HFFc6 (cell line): ENCODE measurements at regions not wholly inside any gene's neighbourhood (a gene's known extent, or its start where the extent isn't known, plus 50 kb on each side); places are given as distances from the start of the nearest gene placed in this dataset.
"Not testable (repeated sequence)": the region's sequence is repeated elsewhere in the genome, so short reads cannot be mapped to it uniquely, and the experiment has no call there.

Experiments
- DNase-seq: peaks from one replicate; pipeline ENCODE4 v3.0.0-alpha.2; 2018
- H3K27ac Mint-ChIP-seq: 2 replicates; pipeline ENCODE4 v1.8.0; 2020; ENCODE audit warnings: mild to moderate bottlenecking, mixed read lengths
- H3K27me3 Mint-ChIP-seq: 2 replicates; pipeline ENCODE4 v1.8.0; 2021; ENCODE audit warnings: mild to moderate bottlenecking, moderate library complexity, mixed read lengths; ENCODE audit not compliant: insufficient read depth
- H3K36me3 Mint-ChIP-seq: 2 replicates; pipeline ENCODE4 v1.8.0; 2021; ENCODE audit warnings: low read depth, mixed read lengths
- H3K4me1 Mint-ChIP-seq: 2 replicates; pipeline ENCODE4 v1.8.0; 2020; ENCODE audit warnings: low read depth, mixed read lengths
- H3K4me3 Mint-ChIP-seq: 2 replicates; pipeline ENCODE4 v1.8.0; 2020; ENCODE audit warnings: mild to moderate bottlenecking, moderate library complexity, mixed read lengths
- H3K9me3 Mint-ChIP-seq: 2 replicates; pipeline ENCODE4 v1.8.0; 2020; ENCODE audit warnings: mild to moderate bottlenecking, mixed read lengths
- CTCF ChIP-seq: fragments of 200-600 bp; sonication (generic); IDR thresholded peaks from 2 replicates; pipeline ENCODE4 v1.5.0; 2021; ENCODE audit warnings: antibody characterized with exemption, mild to moderate bottlenecking

GRCh38 chr2:129559101-129559500 lies 420.4 kb upstream of the RAB6C start:
- H3K27ac Mint-ChIP-seq, result no peak overlapping the region
- no peaks in the 10 kb centered on the region; the same call in 1 of the 2 replicates for H3K27me3 Mint-ChIP-seq
- TF ChIP-seq CTCF, result no peak
- H3K4me3 Mint-ChIP-seq, result no peak overlapping the region
- no peaks in the 10 kb centered on the region for H3K4me1 Mint-ChIP-seq
- no peaks in the 10 kb centered on the region for H3K36me3 Mint-ChIP-seq
- DNase-seq, result no peak
- peaks cover 47% of the 10 kb centered on the region for H3K9me3 Mint-ChIP-seq

GRCh38 chr2:129565551-129566109 lies 413.8 kb upstream of the RAB6C start:
- H3K36me3 Mint-ChIP-seq, result peaks cover 5% of the 10 kb centered on the region
- no peaks in the 10 kb centered on the region for H3K27me3 Mint-ChIP-seq
- H3K27ac Mint-ChIP-seq, result no peak overlapping the region
- no peak for DNase-seq
- no peaks in the 10 kb centered on the region for H3K4me1 Mint-ChIP-seq
- H3K9me3 Mint-ChIP-seq, result peaks cover 67% of the 10 kb centered on the region
- TF ChIP-seq CTCF, result no peak
- H3K4me3 Mint-ChIP-seq, result no peak overlapping the region

- peaks cover 77% of the 10 kb centered on the region for H3K9me3 Mint-ChIP-seq
- DNase-seq, H3K4me1 Mint-ChIP-seq, H3K27me3 Mint-ChIP-seq, H3K4me3 Mint-ChIP-seq, H3K36me3 Mint-ChIP-seq, H3K27ac Mint-ChIP-seq: not testable (repeated sequence)
Observed at GRCh38 chr2:129570812-129571211, 408.7 kb upstream of the RAB6C start.

- no peak for DNase-seq
- Mint-ChIP-seq H3K36me3 (no peaks in the 10 kb centered on the region; the same call in 1 of the 2 replicates), H3K27ac (no peak overlapping the region), H3K4me3 (no peak overlapping the region), H3K4me1 (no peaks in the 10 kb centered on the region), H3K9me3 (peaks cover 50% of the 10 kb centered on the region), H3K27me3 (no peaks in the 10 kb centered on the region; the same call in 1 of the 2 replicates)
- no peak for TF ChIP-seq CTCF
Observed at GRCh38 chr2:129575431-129575830, 404.0 kb upstream of the RAB6C start.

GRCh38 chr2:129575880-129576279 lies 403.6 kb upstream of the RAB6C start:
- Mint-ChIP-seq H3K4me3 (no peak overlapping the region), H3K27me3 (no peaks in the 10 kb centered on the region; the same call in 1 of the 2 replicates), H3K9me3 (peaks cover 49% of the 10 kb centered on the region), H3K27ac (no peak overlapping the region), H3K4me1 (no peaks in the 10 kb centered on the region), H3K36me3 (no peaks in the 10 kb centered on the region; the same call in 1 of the 2 replicates)
- no peak for TF ChIP-seq CTCF
- DNase-seq, result no peak

- no peak for TF ChIP-seq CTCF
- Mint-ChIP-seq H3K4me1 (no peaks in the 10 kb centered on the region), H3K36me3 (no peaks in the 10 kb centered on the region; the same call in 1 of the 2 replicates), H3K4me3 (no peak overlapping the region), H3K9me3 (peaks cover 40% of the 10 kb centered on the region), H3K27ac (no peak overlapping the region), H3K27me3 (no peaks in the 10 kb centered on the region; the same call in 1 of the 2 replicates)
- no peak for DNase-seq
Observed at GRCh38 chr2:129580001-129580400, 399.5 kb upstream of the RAB6C start.
